ENCODE measurements at regions not wholly inside any gene's neighbourhood (a gene's known extent, or its start where the extent isn't known, plus 50 kb on each side); places are given as distances from the start of the nearest gene placed in this dataset.
"Not testable (repeated sequence)": the region's sequence is repeated elsewhere in the genome, so short reads cannot be mapped to it uniquely, and the experiment has no call there.

DNA sequence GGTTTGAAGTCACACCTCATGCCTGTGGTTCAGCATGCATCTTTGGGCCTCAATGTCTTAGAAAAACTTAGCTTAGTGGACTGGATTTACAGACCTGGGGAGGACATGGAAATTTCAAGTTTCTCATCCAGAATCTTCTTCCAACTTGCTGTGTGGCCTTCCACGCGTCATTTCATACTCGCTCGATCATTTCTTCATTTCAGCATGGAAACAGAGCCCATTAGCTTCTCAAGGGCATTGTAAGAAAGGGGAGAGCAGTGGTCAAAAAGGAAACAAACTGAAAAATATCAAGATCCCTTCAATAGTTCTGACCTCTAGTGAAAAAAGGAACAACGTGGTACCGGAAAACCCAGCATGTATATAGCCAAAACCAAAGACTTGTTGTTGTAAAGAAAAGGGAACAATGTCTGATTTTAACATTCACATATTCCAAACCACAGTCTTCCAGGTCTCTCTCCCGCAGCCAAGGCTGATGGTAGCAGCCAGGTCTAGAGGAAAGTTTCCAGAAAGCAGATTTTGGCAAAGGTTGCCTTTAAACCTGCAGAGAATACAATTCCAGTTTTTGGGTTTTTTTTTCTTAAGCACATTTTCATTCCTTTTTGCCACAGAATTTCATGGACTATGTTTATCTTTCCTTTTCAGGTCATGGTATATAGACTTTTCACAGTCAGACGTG lies 97.0 kb upstream of the CDC42BPA start:
- no peak for DNase-seq (ENCODE audit: low spot score)

DNA sequence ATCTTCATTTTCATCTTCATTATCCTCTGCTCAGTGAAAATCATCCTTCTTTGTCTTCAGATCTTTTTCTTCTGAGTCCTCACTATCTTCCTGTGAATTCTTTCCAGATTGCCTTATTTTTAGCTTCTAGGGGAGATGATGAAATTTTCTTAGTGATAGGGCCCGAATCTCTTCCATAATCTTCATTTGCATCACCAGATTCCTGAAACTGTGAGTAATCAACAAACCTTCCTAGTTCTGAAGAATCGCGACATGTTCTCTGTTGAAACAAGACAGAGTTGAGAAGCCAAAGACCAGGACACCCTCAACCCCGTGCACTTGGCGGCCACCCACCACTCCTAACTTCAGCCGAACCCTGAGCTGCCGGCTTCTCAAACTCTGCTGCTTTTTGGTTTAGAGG lies 92.8 kb upstream of the CDC42BPA start:
- no peak for DNase-seq (ENCODE audit: low spot score)

- DNase-seq (ENCODE audit: low spot score) = not testable (repeated sequence)
Measured at GRCh38 chr1:227406332-227406731, 88.0 kb upstream of the CDC42BPA start.

DNA sequence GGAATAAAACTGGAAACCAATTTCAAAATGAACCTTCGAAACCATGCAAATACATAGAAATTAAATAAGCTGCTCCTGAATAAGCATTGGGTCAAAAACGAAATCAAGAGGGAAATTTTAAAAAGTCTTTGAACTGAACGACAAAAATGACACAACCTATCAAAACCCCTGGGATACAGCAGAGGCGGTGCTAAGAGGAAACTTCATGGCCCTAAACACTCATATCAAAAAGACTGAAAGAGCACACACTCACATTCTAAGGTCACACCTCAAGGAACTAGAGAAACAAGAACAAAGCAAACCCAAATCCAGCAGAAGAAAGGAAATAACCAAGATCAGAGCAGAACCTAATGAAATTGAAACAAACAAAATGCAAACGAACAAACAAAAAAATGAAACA lies 85.2 kb upstream of the CDC42BPA start:
- DNase-seq (ENCODE audit: low spot score) = no peak

- DNase-seq (ENCODE audit: low spot score) = no peak
Measured at GRCh38 chr1:227401562-227402342, 83.5 kb upstream of the CDC42BPA start.

GRCh38 chr1:227399152-227399730 lies 80.9 kb upstream of the CDC42BPA start:
- DNase-seq (ENCODE audit: low spot score) = peak; percentile 47

- DNase-seq (ENCODE audit: low spot score) = no peak
Measured at GRCh38 chr1:227397354-227397978, 79.2 kb upstream of the CDC42BPA start.

DNA sequence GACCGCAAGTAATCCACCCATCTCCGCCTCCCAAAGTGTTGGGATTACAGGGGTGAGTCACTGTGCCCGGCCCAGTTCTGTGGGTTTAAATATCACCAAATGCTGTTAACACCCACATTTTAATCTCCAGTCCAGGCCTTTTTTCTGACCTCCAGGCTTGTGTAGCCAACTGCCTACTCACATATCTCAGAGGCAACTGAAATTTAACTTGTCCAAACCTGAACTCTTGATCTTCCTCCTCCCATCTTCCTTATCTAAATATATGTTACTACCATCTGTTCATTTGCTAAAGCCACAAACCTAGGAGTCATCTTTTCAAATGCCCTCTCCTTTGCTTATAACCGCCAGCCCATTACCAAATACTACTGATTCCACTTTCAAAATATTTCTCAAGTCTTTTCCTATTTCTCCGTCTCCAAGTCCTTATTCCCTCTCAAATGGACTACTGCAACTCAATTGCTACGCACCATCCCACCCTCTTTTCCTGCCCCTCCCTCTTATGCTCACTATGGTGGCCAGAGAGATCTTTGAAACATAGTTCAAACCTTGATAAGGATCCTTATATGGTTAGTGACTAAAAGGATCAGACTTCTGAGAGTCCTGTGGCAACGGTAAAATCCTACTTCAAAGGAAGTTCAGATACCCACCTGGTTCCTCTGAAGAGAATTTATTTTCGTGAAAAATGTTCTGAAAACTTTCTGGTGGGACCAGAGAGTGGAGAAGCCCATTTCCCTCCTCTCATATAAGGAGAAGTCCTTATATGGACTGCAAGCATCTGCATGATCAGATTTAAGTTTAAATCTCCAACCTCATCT lies 78.5 kb upstream of the CDC42BPA start:
- no peak for DNase-seq (ENCODE audit: low spot score)

DNA sequence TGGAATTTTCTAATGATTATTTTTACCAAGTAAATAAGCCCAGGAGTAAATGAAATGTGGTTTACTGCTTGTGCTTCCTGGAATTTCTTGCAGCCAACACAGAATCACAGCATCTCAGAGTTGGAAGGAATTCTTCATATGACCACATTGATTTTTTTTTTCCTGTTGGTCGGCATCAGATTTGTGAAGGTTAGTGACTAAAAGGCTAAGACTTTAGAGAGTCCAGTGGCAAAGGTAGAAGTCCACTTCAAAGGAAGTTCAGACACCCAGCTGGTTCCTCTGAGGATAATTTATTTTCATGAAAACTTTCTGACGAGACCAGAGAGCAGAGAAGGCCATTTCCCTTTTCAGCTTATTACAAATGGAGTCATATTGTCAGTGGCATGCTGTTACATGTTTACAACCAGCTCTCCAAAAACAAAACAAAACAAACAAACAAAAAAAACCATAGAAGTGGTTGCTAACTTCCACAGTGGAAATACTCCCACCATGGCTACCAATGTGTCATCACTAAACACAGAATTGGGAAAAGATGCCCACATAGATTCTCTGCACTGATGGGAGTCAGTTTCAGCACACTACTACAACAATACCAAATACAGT lies 77.2 kb upstream of the CDC42BPA start:
- peak; percentile 58 for DNase-seq (ENCODE audit: low spot score)

DNA sequence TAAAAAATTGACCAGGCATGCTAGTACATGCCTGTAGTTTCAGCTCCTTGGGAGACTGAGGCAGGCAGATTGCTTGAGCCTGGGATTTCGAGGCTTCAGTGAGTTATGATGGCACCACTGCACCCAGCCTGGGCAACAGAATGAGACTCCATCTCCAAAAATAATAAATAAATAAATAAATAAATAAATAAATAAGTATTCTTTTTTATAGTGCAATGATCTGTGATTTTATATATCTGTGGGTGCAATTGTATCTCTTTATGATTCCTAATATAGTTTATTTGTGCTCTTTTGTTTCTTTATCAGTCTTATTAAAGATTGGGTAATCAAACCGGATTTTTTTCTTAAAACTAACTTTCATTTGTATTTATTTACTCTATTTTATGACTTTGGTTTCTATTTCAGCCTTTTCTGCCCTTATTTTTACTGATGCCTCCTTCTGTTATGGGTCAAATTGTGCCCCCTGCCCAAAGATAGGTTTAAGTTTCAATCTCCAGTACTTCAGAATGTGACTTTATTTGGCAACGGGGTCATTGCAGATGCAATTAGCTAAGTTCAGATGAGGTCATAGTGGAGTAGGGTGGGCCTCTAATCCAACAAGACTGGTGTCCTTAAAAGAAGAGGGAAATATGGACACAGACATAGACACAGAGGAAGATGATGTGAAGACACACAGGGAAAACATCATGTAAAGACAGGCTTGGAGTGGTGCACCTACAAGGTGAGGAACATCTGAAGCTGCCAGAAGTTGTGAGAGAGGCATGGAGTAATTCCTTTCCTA lies 74.9 kb upstream of the CDC42BPA start:
- no peak for DNase-seq (ENCODE audit: low spot score)

DNA sequence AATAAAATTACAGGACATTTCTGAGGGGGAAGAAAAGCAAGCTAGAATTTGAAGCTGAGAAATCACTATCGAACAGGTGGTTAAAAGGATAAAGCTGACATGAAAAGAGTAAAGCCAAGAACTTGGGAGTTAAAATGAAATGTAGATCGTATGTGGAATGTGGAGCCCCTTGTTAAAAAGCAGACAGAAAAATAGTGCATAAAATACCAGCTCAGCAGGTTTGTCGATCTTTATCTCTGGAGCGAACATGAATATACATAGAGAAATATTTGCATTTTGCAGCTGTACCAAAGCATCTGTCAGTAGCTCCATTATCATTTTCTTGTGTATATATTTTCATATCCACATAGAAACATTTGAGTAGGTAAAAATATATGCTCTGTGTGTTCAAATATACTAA lies 73.6 kb upstream of the CDC42BPA start:
- no peak for DNase-seq (ENCODE audit: low spot score)

DNA sequence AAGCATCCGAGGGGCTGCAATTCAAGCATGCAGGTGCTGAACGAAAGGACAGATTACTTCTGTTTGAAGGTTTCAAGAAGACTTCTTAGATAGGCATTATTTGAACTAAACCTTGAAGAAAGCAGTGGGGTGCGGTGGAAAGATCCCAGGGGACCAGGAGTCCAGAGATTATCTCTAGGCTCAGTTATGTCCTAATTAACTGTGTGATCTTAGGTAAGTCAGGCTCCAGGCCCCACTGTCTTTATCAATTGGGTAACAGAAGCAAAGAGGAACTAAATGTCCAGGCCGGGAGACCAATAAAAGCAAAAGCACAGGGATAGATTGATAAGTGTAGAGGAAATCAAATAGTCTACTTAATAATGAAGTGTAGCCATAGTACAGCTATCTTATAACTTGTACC lies 72.9 kb upstream of the CDC42BPA start:
- no peak for DNase-seq (ENCODE audit: low spot score)

DNA sequence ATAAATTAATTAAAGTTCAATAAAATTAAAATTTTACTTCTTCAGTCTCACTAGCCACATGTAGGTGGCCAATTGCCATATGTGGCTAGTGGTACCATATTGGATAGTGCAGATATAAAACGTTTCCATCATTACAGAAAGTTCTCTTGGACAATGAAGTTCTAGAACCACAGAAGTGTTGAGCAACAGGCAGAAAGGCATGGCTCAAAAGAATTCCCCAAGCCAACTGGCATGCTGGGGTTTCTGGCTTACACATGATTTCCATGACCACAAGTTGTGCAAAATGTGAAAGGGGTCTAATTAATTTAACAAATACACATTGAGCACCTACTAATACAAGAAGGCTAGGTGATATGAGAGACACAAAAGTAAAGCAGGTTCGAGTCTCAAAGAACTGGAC lies 72.2 kb upstream of the CDC42BPA start:
- DNase-seq (ENCODE audit: low spot score) = no peak

DNA sequence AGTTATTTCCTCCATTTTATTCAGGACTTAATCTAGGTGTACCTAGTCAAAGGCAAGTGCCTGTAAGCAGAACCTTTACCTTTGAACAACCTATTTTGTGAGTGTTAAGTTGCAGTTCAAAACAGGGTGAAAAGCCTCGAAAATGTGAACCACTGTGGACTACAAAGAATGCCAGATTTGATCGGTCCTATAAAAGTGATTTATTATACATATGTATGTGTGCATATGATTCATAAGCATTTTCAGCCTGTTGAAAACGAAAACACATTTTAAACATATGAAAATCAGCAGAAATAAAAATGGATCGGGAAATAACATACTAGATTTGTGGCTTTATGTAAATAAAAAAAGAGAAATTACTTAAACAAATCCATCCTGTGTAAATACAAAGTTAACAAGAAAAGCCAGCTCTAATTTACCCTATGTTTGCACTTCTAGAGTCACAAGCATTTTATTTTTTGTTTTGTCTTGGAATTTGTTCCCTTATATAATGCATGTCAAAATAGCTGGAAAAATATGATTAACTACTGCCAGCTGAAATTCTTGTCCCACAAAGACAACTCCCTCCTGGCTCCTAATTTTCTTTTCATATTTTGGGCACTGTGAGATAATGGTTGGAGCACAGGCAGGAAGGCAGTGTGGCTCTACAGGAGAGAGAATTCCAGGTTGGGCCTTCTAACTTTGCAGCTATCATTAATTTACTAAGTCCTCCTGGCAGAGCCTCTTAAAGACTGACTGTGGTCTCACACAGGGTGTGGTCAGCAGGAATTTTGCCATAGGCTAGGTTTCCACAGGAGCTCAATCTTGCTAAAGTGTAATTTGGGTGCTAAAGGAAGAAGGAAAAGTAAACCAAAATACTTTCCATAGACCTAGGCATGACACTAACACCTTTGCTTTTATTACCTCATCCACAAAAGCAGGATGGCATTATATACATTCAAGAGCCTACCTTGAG lies 70.2 kb upstream of the CDC42BPA start:
- no peak for DNase-seq (ENCODE audit: low spot score)

GRCh38 chr1:227379555-227379892 lies 61.2 kb upstream of the CDC42BPA start:
- no peak for DNase-seq (ENCODE audit: low spot score)

DNA sequence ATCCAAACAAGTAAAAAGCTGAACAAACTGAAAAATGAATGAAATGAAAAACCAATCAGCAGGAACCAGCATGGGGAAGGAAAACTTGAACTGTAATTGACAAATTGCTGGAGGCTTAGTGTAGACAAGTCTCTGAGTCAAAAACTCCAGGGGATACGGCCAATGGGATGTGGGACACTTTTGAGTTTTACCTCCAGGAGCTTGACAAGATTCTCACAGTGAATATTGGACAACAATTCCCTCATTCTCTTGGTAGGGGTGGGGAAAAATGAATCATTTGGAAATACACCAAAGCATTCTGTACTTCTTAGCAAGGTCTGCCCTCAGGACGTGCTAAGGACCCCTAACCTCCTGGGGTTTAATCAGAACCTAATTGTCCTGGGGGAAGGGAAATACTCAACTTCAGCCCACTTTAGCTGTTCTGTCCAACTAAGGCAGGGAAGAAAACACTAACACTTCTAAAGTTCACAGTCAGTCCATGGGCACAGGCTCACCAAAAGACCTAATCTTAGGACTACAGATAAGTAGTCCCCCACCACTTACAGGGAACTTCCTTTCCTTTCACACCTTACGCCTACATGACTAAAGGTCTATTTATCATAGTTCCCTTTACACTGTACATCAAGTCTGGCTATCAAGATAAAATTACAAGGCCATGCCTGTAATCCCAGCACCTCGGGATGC lies 60.7 kb upstream of the CDC42BPA start:
- no peak for DNase-seq (ENCODE audit: low spot score)

DNA sequence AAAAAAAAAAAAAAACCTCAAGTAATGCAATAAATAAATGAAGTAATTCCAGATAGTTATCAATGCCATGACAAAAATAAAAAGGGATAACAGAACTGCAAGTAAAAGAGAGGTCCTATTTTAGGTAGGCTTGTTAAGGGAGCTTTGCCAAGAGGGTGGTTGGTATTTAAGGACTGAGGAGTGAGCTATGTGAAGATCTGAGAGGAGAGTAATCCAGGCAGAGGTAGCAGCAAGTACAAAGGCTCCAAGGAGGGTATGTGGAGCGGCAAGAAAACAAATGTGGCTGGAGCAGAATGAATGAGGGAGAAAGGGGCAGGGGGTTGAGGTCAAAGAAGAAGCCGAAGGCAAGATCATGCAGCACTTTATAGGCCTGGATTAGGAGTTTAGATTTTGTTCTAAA lies 59.9 kb upstream of the CDC42BPA start:
- no peak for DNase-seq (ENCODE audit: low spot score)

GRCh38 chr1:227374846-227375245 lies 56.6 kb upstream of the CDC42BPA start:
- no peak for DNase-seq (ENCODE audit: low spot score)

- no peak for DNase-seq (ENCODE audit: low spot score)
Measured at GRCh38 chr1:227372726-227373130, 54.4 kb upstream of the CDC42BPA start.
